ENCODE measurements at regions not wholly inside any gene's neighbourhood (a gene's known extent, or its start where the extent isn't known, plus 50 kb on each side); places are given as distances from the start of the nearest gene placed in this dataset.

DNA sequence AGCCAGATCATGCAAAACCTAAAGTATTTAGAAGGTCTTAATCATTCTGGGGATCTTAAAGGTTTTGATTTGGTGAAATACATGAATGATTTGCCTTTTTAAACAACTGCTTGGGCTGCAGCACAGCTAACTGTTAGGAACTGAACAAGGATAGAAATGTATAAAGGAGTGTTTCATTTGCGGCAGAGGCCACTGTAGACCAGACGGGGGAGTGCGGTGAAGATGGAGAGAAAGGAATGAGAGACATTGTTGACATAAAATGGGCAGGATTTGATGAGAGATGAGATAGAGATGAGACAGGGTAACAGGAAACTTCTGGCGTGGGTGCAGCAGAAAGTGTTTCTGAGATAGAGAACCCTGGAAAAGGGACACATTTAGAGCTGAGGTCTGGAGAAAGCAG lies 308.1 kb downstream of the TMX3 start:
- Histone ChIP-seq H3K9ac (ENCODE audit: low read depth in 1 of 2, low read length in 2 of 2) (no peak overlapping the region), H3K36me3 (ENCODE audit: control insufficient read depth in 4 of 4, insufficient read depth in 3 of 4, low read depth in 1 of 4, low read length in 3 of 4) (no peaks in the 10 kb centered on the region), H3K9me3 (ENCODE audit: control insufficient read depth in 4 of 4, low read length in 3 of 4) (no peaks in the 10 kb centered on the region), H3K4me3 (ENCODE audit: low read depth in 1 of 3, low read length in 3 of 3) (no peak overlapping the region), H3K4me1 (ENCODE audit: control insufficient read depth in 4 of 4, insufficient read depth in 4 of 4, low read length in 3 of 4) (no peaks in the 10 kb centered on the region), H3K27me3 (ENCODE audit: control insufficient read depth in 4 of 4, insufficient read depth in 4 of 4, low read length in 3 of 4) (peaks cover 0 to 2% (median 0%) of the 10 kb centered on the region in 4 donors), H3K27ac (ENCODE audit: low read depth in 1 of 2, low read length in 2 of 2) (no peak overlapping the region)
- TF ChIP-seq SP1 (IDR thresholded peaks at IDR 0.05), result no peak
- no peak for TF ChIP-seq HNF4G (IDR thresholded peaks at IDR 0.05)
- no peak for TF ChIP-seq FOXA2 (IDR thresholded peaks at IDR 0.05)
- no peak for TF ChIP-seq RAD21 (IDR thresholded peaks at IDR 0.05)
- TF ChIP-seq, protein P1, sequence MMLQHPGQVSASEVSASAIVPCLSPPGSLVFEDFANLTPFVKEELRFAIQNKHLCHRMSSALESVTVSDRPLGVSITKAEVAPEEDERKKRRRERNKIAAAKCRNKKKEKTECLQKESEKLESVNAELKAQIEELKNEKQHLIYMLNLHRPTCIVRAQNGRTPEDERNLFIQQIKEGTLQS (IDR thresholded peaks at IDR 0.05), result no peak
- TF ChIP-seq, protein P2, sequence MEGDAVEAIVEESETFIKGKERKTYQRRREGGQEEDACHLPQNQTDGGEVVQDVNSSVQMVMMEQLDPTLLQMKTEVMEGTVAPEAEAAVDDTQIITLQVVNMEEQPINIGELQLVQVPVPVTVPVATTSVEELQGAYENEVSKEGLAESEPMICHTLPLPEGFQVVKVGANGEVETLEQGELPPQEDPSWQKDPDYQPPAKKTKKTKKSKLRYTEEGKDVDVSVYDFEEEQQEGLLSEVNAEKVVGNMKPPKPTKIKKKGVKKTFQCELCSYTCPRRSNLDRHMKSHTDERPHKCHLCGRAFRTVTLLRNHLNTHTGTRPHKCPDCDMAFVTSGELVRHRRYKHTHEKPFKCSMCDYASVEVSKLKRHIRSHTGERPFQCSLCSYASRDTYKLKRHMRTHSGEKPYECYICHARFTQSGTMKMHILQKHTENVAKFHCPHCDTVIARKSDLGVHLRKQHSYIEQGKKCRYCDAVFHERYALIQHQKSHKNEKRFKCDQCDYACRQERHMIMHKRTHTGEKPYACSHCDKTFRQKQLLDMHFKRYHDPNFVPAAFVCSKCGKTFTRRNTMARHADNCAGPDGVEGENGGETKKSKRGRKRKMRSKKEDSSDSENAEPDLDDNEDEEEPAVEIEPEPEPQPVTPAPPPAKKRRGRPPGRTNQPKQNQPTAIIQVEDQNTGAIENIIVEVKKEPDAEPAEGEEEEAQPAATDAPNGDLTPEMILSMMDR (IDR thresholded peaks at IDR 0.05; ENCODE audit: low read depth, low read length, missing input control), result no peak
- TF ChIP-seq RXRA (IDR thresholded peaks at IDR 0.05), result no peak
- WGBS, result 63% methylated on average over 4 of the region's 4 CpGs
- no peak for DNase-seq (ENCODE audit: low spot score)

DNA sequence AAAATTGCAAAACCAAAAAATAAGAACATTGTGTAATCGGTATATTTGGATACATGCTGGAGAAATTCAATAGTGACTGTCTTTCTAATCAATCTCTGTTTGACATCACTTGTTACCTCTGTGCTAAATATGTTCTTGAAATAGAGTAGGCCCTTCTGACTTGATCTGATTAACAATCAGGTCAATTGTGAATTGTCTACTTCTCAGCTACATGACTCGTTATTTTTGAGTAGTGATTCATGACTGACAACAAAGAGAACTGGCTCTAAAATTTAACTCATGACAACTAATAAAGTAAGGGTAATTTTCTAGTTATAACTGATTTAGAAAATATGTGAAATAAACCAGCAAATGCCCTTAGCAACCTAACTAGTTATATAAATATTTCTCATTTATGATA lies 312.1 kb downstream of the TMX3 start:
- 74% methylated on average over 2 of the region's 2 CpGs for WGBS
- H3K9ac ChIP-seq (ENCODE audit: low read depth in 1 of 2, low read length in 2 of 2), result no peak overlapping the region
- no peaks in the 10 kb centered on the region for H3K4me1 ChIP-seq (ENCODE audit: control insufficient read depth in 4 of 4, insufficient read depth in 4 of 4, low read length in 3 of 4)
- no peaks in the 10 kb centered on the region for H3K27me3 ChIP-seq (ENCODE audit: control insufficient read depth in 4 of 4, insufficient read depth in 4 of 4, low read length in 3 of 4)
- TF ChIP-seq FOXA1 (IDR thresholded peaks at IDR 0.05) (no peak), RAD21 (IDR thresholded peaks at IDR 0.05) (no peak), HNF4A (conservative IDR thresholded peaks at IDR 0.05) (no peak), SP1 (IDR thresholded peaks at IDR 0.05) (no peak)
- TF ChIP-seq, protein P3, sequence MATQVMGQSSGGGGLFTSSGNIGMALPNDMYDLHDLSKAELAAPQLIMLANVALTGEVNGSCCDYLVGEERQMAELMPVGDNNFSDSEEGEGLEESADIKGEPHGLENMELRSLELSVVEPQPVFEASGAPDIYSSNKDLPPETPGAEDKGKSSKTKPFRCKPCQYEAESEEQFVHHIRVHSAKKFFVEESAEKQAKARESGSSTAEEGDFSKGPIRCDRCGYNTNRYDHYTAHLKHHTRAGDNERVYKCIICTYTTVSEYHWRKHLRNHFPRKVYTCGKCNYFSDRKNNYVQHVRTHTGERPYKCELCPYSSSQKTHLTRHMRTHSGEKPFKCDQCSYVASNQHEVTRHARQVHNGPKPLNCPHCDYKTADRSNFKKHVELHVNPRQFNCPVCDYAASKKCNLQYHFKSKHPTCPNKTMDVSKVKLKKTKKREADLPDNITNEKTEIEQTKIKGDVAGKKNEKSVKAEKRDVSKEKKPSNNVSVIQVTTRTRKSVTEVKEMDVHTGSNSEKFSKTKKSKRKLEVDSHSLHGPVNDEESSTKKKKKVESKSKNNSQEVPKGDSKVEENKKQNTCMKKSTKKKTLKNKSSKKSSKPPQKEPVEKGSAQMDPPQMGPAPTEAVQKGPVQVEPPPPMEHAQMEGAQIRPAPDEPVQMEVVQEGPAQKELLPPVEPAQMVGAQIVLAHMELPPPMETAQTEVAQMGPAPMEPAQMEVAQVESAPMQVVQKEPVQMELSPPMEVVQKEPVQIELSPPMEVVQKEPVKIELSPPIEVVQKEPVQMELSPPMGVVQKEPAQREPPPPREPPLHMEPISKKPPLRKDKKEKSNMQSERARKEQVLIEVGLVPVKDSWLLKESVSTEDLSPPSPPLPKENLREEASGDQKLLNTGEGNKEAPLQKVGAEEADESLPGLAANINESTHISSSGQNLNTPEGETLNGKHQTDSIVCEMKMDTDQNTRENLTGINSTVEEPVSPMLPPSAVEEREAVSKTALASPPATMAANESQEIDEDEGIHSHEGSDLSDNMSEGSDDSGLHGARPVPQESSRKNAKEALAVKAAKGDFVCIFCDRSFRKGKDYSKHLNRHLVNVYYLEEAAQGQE (IDR thresholded peaks at IDR 0.05), result no peak
- DNase-seq (ENCODE audit: low spot score), result no peak
- no peaks in the 10 kb centered on the region for H3K9me3 ChIP-seq (ENCODE audit: control insufficient read depth in 4 of 4, low read length in 3 of 4)
- H3K36me3 ChIP-seq (ENCODE audit: control insufficient read depth in 4 of 4, insufficient read depth in 3 of 4, low read depth in 1 of 4, low read length in 3 of 4), result no peaks in the 10 kb centered on the region
- no peak overlapping the region for H3K4me3 ChIP-seq (ENCODE audit: low read depth in 1 of 3, low read length in 3 of 3)
- no peak overlapping the region for H3K27ac ChIP-seq (ENCODE audit: low read depth in 1 of 2, low read length in 2 of 2)

DNA sequence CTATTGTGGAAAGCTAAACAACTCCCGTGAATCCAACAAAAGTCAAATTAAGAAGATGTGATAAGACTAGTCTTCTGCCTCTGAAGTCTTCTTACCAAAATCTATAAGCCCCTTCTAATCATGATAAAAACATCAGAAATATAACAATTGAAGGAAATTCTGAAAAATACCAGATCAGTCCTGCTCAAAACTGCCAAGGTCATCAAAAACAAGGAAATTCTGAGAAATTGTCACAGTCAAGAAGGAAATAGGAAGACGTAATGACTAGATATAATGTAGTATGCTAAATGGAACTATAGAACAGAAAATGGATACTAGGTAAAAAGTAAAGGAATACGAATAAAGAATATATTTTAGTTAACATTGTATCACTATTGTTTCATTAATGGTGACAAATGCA lies 314.0 kb downstream of the TMX3 start:
- 68% methylated on average over 3 of the region's 3 CpGs for WGBS
- Histone ChIP-seq H3K36me3 (ENCODE audit: control insufficient read depth in 4 of 4, insufficient read depth in 3 of 4, low read depth in 1 of 4, low read length in 3 of 4) (no peaks in the 10 kb centered on the region), H3K27ac (ENCODE audit: low read depth in 1 of 2, low read length in 2 of 2) (no peak overlapping the region), H3K9me3 (ENCODE audit: control insufficient read depth in 4 of 4, low read length in 3 of 4) (no peaks in the 10 kb centered on the region), H3K9ac (ENCODE audit: low read depth in 1 of 2, low read length in 2 of 2) (no peak overlapping the region), H3K4me1 (ENCODE audit: control insufficient read depth in 4 of 4, insufficient read depth in 4 of 4, low read length in 3 of 4) (no peaks in the 10 kb centered on the region), H3K4me3 (ENCODE audit: low read depth in 1 of 3, low read length in 3 of 3) (no peak overlapping the region), H3K27me3 (ENCODE audit: control insufficient read depth in 4 of 4, insufficient read depth in 4 of 4, low read length in 3 of 4) (no peaks in the 10 kb centered on the region)
- DNase-seq (ENCODE audit: low spot score), result no peak
- TF ChIP-seq YY1 (IDR thresholded peaks at IDR 0.05), result no peak
- no peak for TF ChIP-seq FOXA1 (IDR thresholded peaks at IDR 0.05)
- TF ChIP-seq, protein P4, sequence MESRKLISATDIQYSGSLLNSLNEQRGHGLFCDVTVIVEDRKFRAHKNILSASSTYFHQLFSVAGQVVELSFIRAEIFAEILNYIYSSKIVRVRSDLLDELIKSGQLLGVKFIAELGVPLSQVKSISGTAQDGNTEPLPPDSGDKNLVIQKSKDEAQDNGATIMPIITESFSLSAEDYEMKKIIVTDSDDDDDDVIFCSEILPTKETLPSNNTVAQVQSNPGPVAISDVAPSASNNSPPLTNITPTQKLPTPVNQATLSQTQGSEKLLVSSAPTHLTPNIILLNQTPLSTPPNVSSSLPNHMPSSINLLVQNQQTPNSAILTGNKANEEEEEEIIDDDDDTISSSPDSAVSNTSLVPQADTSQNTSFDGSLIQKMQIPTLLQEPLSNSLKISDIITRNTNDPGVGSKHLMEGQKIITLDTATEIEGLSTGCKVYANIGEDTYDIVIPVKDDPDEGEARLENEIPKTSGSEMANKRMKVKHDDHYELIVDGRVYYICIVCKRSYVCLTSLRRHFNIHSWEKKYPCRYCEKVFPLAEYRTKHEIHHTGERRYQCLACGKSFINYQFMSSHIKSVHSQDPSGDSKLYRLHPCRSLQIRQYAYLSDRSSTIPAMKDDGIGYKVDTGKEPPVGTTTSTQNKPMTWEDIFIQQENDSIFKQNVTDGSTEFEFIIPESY (IDR thresholded peaks at IDR 0.05), result no peak
- TF ChIP-seq, protein P3 (IDR thresholded peaks at IDR 0.05), result no peak
- no peak for TF ChIP-seq NR2F2 (IDR thresholded peaks at IDR 0.05)
- no peak for TF ChIP-seq EGR1 (IDR thresholded peaks at IDR 0.05; ENCODE audit: low read depth in 2 of 2)
- TF ChIP-seq RAD21 (IDR thresholded peaks at IDR 0.05), result no peak
- TF ChIP-seq, protein P1 (IDR thresholded peaks at IDR 0.05), result no peak
- TF ChIP-seq FOXA2 (IDR thresholded peaks at IDR 0.05), result no peak
- TF ChIP-seq HNF4A (conservative IDR thresholded peaks at IDR 0.05), result no peak
- no peak for TF ChIP-seq RXRA (IDR thresholded peaks at IDR 0.05)
- no peak for TF ChIP-seq GABPA (IDR thresholded peaks at IDR 0.05 in 1 of 2, conservative IDR thresholded peaks at IDR 0.05 in 1 of 2)
- no peak for TF ChIP-seq HNF4G (IDR thresholded peaks at IDR 0.05)
- TF ChIP-seq JUND (IDR thresholded peaks at IDR 0.05), result no peak

Data from liver (tissue), 8 donors.